Adrenal gland (tissue), 9 donors: ENCODE measurements at regions not wholly inside any gene's neighbourhood (a gene's known extent, or its start where the extent isn't known, plus 50 kb on each side); places are given as distances from the start of the nearest gene placed in this dataset.

Experiments used
- DNase-seq, 7 donors: peaks; one replicate each; pipeline ENCODE4 v3.0.0-alpha.2; 2019 to 2020
- H3K27ac ChIP-seq, 5 donors: fragments of 200-600 bp; sonication (generic) in 4 of 5; 1 replicate in 3 of 5; 2 replicates in 2 of 5; pipeline versions ENCODE4 v1.5.1 to v1.8.0; 2016 to 2020; ENCODE audit warnings: mild to moderate bottlenecking in 1 of 5
- H3K27me3 ChIP-seq: fragments of 200-600 bp; 2 replicates; pipeline ENCODE4 v1.8.0; 2021
- H3K36me3 ChIP-seq, 2 donors: fragments of 200-600 bp; replicated peaks in 1 of 2; 1 replicate in 1 of 2; 2 replicates in 1 of 2; pipeline versions ENCODE4 v1.5.1 to v1.8.0; 2018 to 2022
- H3K4me1 ChIP-seq, 2 donors: fragments of 200-600 bp; replicated peaks in 1 of 2; 1 replicate in 1 of 2; 2 replicates in 1 of 2; pipeline versions ENCODE4 v1.5.1 to v1.8.0; 2018 to 2021
- H3K4me3 ChIP-seq, 4 donors: fragments of 200-600 bp; sonication (generic) in 3 of 4; one replicate each; pipeline ENCODE4 v1.5.1; 2016 to 2018
- H3K9me3 ChIP-seq, 3 donors: fragments of 200-600 bp; sonication (generic) in 1 of 3; replicated peaks in 1 of 3; 1 replicate in 2 of 3; 2 replicates in 1 of 3; pipeline versions ENCODE4 v1.5.1 to v1.8.0; 2016 to 2021
- CTCF ChIP-seq, 6 experiments: fragments of 450-650 bp in 4 of 6; fragments of 200-600 bp in 2 of 6; sonication (generic) in 1 of 6; IDR thresholded peaks; 1 replicate in 5 of 6; 2 replicates in 1 of 6; pipeline versions ENCODE4 v1.5.1 to v1.8.0; 2016 to 2021; ENCODE audit warnings: antibody characterized with exemption in 6 of 6, mild to moderate bottlenecking in 2 of 6, moderate library complexity in 1 of 6
- POLR2A ChIP-seq, 2 donors: fragments of 450-650 bp; IDR thresholded peaks; one replicate each; pipeline ENCODE4 v1.6.1; 2017; ENCODE audit warnings: antibody characterized with exemption in 2 of 2, mild to moderate bottlenecking in 2 of 2, moderate library complexity in 1 of 2
- WGBS, 4 donors: extraction: QIAGEN DNeasy Blood & Tissue Kit in 2 of 4; methylation state at CpG; one replicate each; pipeline versions ENCODE4 v1.1.5 to v1.1.7; 2013 to 2017; 5-methylcytosine and 5-hydroxymethylcytosine counted together
- intact Hi-C, 2 donors: fragments of 100-400 bp; cut with DNase I; formaldehyde crosslinking; loops; one replicate each; pipeline versions ENCODE4 v1.14.1 to v1.15.0; 2022 to 2023
- donor health status: healthy with polysubstance abuse.
- donor health status: Bipolar disorder and iron deficiency.
- donor health status: DM: yes; HTN: yes; CAD: no.
- donor health status: DM: no; HTN: no; CAD: no.
- donor health status: DM: no; HTN: no; CAD: no.

GRCh38 chr9:22232971-22233370 lies 213.7 kb upstream of the DMRTA1 start:
- H3K36me3 ChIP-seq: no peaks in the 10 kb centered on the region
- H3K4me3 ChIP-seq: no peak overlapping the region
- no peaks in the 10 kb centered on the region for H3K27me3 ChIP-seq
- intact Hi-C loops: loop anchor here in 1 of 2 donors (10.0 kb wide), 1 partner anchor 428 kb away; the partner anchor contains the start of gene MTAP
- no peaks in the 10 kb centered on the region for H3K9me3 ChIP-seq
- no peak for TF ChIP-seq POLR2A (IDR thresholded peaks at IDR 0.05)
- no peak for TF ChIP-seq CTCF (IDR thresholded peaks at IDR 0.05)
- no peaks in the 10 kb centered on the region for H3K4me1 ChIP-seq
- no peak overlapping the region for H3K27ac ChIP-seq
- WGBS, 4 donors: 59 to 74% (median 67%) methylated on average over 1 of the region's 1 CpG
- DNase-seq: no peak

GRCh38 chr9:22237497-22238363 lies 208.9 kb upstream of the DMRTA1 start:
- intact Hi-C loops: loop anchor here (5.0 to 10.0 kb wide), 2 partner anchors 425 to 433 kb away; partner anchors contain the start of gene MTAP (in 1 of the 2)
- no peak for DNase-seq

GRCh38 chr9:22238809-22239684 lies 207.6 kb upstream of the DMRTA1 start:
- intact Hi-C loops: loop anchor here (5.0 to 10.0 kb wide), 2 partner anchors 427 to 434 kb away; partner anchors contain the start of gene MTAP (in 1 of the 2)
- no peak for TF ChIP-seq POLR2A (IDR thresholded peaks at IDR 0.05)
- peak in 4 of 6 experiments; percentile 28 to 56 (median 44) for TF ChIP-seq CTCF (IDR thresholded peaks at IDR 0.05)

More at GRCh38 chr9:22237497-22238363, 208.9 kb upstream of the DMRTA1 start:
- TF ChIP-seq CTCF (IDR thresholded peaks at IDR 0.05): no peak
- no peak for TF ChIP-seq POLR2A (IDR thresholded peaks at IDR 0.05)
- no peak overlapping the region for H3K27ac ChIP-seq
- H3K4me1 ChIP-seq: peaks cover 0 to 7% of the 10 kb centered on the region in 2 donors
- H3K4me3 ChIP-seq: no peak overlapping the region
- no peaks in the 10 kb centered on the region for H3K27me3 ChIP-seq
- WGBS, 4 donors: 90 to 97% (median 95%) methylated on average over 3 of the region's 3 CpGs
- no peaks in the 10 kb centered on the region for H3K9me3 ChIP-seq
- H3K36me3 ChIP-seq: no peaks in the 10 kb centered on the region

GRCh38 chr9:22240619-22241018 lies 206.0 kb upstream of the DMRTA1 start:
- Histone ChIP-seq H3K4me3 (no peak overlapping the region), H3K36me3 (no peaks in the 10 kb centered on the region), H3K4me1 (peaks cover 0 to 12% of the 10 kb centered on the region in 2 donors), H3K27me3 (no peaks in the 10 kb centered on the region), H3K27ac (no peak overlapping the region), H3K9me3 (no peaks in the 10 kb centered on the region)
- no peak for TF ChIP-seq POLR2A (IDR thresholded peaks at IDR 0.05)
- 7 to 25% (median 19%) methylated on average over 1 of the region's 1 CpG for WGBS, 4 donors
- intact Hi-C loops: no loop called here
- no peak for DNase-seq

More at GRCh38 chr9:22238809-22239684, 207.6 kb upstream of the DMRTA1 start:
- no peaks in the 10 kb centered on the region for H3K9me3 ChIP-seq
- WGBS, 4 donors: 12 to 18% (median 15%) methylated on average over 9 of the region's 9 CpGs
- H3K4me1 ChIP-seq: peaks cover 0 to 7% of the 10 kb centered on the region in 2 donors
- no peak overlapping the region for H3K4me3 ChIP-seq
- no peak overlapping the region for H3K27ac ChIP-seq
- H3K27me3 ChIP-seq: no peaks in the 10 kb centered on the region
- H3K36me3 ChIP-seq: no peaks in the 10 kb centered on the region
- peak in 1 of 7 donors; percentile 8 for DNase-seq
